ENCODE measurements at regions not wholly inside any gene's neighbourhood (a gene's known extent, or its start where the extent isn't known, plus 50 kb on each side); places are given as distances from the start of the nearest gene placed in this dataset.

DNA sequence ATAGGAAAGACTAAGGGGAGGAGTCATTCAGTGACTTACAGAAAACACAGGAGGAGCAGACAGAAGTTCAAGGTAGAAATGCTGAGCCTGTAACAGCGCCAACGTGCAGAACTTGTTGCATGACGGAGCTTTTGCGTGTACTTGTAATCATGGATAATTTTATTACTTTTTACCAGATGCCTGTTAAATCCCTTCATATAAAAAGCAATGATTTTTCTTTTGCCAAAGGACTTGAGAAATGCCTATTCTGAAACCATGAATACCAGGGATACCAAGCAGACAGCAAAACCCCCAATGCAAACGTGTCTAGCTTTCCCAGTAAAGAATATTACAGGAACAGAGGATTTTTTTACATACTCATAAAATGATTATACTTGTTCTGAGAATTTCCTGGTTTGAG is 163.6 kb upstream of the GSC start:
- no peak for DNase-seq (ENCODE audit: low read depth, low spot score)

DNA sequence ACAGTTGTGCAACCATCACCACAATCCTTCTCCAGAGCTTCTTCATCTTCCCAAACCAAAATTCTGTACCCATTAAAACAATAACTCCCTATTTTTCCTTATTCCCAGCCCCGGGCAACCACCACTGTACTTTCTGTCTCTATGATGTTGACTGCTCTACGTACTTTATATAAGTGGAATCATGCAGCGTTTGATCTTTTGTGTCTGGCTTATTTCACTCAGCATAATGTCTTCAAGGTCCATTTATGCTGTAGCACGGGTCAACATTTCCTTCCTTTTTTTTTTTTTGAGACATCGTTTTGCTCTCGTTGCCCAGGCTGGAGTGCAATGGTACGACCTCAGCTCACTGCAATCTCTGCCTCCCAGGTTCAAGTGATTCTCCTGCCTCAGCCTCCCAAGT is 162.7 kb upstream of the GSC start:
- H3K4me3 ChIP-seq (ENCODE audit: low read length): no peak overlapping the region
- DNase-seq (ENCODE audit: low read depth, low spot score): no peak

More for the DNA sequence above, 163.6 kb upstream of the GSC start:
- no peak overlapping the region for H3K4me3 ChIP-seq (ENCODE audit: low read length)

DNA sequence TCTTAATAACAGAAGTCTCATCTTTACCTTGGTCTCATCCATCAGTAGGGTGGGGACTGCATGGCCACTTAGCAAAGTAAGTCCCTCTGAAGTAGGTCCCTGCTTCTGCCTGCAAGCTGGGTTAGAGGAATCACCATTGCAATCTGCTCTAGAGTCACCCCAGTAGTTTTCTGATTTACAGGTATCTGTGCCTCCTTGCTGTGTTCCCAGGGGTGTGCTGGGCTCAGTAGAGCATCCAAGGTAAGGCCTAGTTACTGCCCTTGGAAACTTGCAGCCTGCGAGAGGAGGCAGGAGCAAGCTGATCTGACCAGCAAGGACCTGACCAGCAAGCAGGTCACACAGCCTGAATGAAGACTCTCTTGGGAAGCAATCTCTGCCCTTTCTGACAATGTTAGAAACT is 160.8 kb upstream of the GSC start:
- no peak overlapping the region for H3K4me3 ChIP-seq (ENCODE audit: low read length)
- no peak for DNase-seq (ENCODE audit: low read depth, low spot score)

DNA sequence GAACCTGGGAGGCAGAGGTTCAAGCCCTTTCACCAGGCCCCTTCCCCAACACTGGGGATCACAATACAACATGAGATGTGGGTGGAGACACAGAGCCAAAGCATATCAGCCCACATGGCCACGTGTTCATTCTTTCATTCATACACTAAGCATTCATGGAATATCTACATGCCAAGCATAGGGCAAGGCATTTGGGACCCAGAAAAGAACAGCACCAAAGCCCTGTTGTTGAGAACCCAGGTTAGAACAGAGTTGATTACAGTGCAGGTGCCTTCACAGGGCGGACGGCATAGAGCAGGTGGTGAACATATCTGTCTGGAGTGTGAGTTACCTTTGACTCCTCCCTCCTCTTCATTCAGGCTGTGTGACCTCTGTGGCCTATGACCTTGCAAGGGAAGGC is 159.4 kb upstream of the GSC start:
- H3K4me3 ChIP-seq (ENCODE audit: low read length): no peak overlapping the region
- DNase-seq (ENCODE audit: low read depth, low spot score): no peak

DNA sequence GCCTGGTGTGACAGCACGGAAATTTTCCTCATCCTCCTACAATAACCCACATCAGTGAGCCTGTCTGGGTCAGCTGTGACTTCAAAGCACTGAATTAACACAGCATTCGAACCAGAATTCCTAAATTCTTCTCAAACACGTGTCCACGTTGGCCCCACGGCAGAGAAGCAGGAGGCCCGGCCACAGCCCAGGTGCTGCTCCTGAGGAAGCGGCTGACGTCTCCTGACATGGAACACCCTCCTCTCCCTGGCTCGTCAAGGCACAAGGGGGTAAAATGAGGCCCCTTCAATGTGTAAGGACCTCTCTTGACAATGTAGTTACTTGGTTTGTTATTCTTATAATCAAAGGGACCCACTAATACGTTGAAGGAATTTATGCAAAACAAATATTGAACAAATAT is 156.3 kb upstream of the GSC start:
- DNase-seq (ENCODE audit: low read depth, low spot score): no peak

DNA sequence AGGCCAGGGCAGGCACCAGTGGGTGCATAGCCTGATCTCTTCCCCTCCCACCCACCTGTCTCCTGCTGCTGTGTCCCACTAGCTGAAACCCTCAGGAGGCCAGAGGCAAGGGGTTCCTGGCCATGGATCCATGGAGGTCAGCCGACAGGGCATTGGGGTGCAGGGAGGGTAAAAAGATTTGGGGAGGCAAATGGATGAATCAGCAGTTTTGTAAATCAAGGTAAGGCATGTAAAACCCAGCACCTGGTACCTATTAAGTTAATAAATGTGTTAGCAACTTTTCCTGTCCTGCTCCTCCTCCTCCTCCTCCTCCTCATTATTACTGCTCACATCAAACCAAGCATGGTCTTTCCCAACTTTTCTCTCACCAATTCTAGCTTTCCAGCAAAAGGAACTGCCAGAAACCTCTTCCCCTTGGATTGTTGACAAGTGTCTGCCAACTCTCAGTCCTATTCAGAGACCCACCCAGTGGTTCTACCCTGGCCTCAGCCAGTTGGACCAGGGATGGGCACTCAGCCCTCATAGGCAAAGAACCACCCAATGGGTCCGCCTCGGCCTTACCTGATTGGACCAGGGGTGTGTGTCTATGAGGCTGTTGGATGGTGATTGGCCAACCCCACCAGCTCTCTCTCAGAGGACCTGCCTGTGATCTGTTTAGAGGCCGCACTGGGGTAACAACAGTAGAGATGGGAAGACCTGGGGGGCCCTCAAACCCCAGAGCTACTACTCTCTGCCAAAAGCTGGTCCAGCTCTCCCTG is 155.7 kb upstream of the GSC start:
- H3K4me3 ChIP-seq (ENCODE audit: low read length): no peak overlapping the region
- no peak for DNase-seq (ENCODE audit: low read depth, low spot score)

More for the DNA sequence above, 156.3 kb upstream of the GSC start:
- no peak overlapping the region for H3K4me3 ChIP-seq (ENCODE audit: low read length)

DNA sequence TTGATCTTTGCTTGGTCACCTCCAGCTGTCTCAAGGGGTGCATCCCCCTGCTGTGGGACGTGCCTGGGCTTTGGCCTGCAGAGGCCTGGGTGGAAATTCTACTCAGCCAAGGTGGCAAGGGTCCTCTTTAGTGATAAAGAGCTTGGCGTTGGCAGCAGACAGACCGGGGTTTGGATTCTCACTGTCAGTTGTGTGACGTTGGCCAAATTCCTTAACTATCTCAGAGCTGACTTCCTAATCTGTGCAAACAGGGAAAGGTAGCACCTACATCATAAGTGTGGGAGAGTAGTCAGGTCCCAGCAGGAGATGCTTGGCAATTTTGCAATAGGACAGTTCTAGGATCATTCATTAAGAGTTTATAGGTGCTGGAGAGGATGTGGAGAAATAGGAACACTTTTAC is 154.3 kb upstream of the GSC start:
- no peak overlapping the region for H3K4me3 ChIP-seq (ENCODE audit: low read length)
- DNase-seq (ENCODE audit: low read depth, low spot score): no peak

DNA sequence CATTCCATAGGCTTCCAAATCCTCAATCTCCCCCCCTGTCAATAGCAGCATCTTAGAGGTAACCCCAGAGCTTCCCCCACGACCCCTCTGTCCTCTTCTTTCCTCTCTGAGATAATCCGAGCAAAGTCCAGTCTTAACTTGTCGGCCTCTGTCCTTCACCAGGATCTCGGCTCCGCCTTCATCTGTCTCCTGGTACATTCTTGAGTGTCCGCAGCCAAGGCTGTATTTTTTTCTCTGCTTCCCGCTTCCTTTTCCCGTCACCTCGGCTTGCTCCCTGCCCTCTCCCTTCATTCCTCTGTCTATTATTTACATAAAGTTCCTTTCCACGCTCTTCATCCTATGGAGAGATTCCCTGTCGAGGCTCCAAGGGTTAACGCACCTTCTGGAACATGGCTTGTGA is 153.9 kb upstream of the GSC start:
- DNase-seq (ENCODE audit: low read depth, low spot score): no peak
- no peak overlapping the region for H3K4me3 ChIP-seq (ENCODE audit: low read length)

DNA sequence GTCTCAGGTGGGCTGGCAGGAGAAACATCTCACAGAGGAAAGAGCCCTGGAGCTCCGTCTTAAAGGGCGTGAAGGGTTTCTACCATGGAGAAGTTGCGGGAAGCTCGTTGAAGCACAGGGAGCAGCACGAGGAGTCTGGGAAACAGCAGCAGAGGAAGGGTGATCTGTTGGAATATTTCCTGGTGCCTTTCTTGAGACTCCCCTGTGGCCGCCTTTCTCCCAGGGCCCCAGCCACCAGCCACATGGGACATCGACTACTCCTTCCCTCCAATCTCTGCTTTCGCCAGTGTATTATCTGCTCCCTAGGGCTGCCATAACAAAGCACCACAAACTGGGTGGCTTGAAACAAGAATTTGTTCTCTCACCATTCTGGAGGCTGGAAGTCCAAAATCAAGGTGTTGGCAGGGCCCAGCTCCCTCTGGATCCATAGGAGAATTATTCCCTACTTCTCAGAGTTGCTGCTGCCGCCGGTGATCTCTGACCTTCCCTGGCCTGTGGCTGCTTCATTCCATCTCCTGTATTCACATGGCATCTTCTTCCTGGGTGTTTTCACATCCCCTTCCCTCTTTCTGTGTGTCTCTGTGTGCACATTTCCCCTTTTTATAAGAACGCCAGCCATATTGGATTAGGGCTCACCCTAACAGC is 152.8 kb upstream of the GSC start:
- no peak overlapping the region for H3K4me3 ChIP-seq (ENCODE audit: low read length)
- no peak for DNase-seq (ENCODE audit: low read depth, low spot score)

DNA sequence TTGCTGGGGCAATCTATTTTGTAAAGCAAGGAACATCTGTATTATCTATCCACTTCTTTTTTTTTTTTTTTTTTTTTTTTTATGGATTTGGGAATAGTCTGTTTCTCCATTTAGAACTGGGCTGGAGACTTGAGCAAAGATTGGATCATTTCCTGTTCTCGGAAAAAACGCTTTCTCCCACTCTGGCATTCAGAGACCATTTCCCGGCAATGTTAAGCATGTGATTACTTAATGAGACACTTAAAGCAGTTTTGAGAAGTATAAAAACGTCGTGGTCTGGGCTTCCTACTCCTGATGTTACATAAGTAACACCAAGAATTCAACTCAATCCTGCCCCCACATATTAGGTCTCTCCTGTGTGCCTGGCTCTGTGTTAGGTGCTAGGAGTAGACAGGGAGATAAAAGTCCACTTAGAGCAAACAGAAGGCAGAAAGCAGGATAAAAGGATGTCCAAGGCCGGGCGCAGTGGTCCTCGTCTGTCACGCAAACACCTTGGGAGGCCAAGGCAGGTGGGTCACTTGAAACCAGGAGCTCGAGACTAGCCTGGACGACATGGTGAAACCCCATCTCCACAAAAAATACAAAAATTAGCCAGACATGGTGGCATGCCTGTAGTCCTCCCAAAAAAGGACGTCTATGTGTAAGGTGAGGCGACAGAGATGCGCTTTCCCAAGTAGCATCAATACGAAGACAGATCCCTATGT is 152.1 kb upstream of the GSC start:
- no peak for DNase-seq (ENCODE audit: low read depth, low spot score)
- H3K4me3 ChIP-seq (ENCODE audit: low read length): no peak overlapping the region

DNA sequence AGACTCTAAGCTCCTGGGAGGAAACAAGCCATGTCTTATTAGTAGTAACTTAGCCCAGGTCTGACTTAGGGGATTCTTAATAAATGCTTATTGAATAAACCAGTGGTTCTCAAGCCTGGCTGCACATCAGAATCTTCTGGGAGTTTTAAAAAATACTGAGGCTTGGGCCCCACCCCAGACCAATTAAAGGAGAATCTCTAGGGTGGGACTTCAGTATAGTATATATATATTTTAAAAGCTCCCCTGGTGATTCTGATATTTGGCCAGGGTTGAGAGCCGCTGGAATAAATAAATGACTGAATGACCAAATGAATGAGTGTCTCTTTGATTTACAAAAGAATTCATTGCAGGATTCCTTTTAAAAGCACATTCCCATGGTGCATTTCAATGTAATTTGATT is 151.5 kb upstream of the GSC start:
- no peak overlapping the region for H3K4me3 ChIP-seq (ENCODE audit: low read length)
- no peak for DNase-seq (ENCODE audit: low read depth, low spot score)

DNA sequence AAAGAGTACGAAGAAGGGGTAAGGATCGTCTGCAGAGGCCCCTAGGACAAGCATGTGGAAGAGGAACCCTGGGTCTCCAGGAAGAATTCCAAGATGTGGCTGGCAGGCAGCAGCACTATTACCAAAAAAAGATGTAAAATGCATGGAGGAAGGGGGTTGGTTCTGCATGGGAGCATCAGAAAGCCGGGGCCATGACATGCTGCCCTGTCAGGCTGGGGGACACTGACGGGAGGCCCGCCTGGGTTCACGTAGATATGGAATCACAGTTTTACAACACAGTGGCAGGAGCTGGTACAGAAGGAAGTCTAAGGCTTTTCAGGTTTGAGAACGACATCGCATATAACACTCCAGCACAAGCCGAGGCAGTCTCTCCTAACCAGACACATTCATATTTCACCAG is 150.0 kb upstream of the GSC start:
- H3K4me3 ChIP-seq (ENCODE audit: low read length): no peak overlapping the region
- no peak for DNase-seq (ENCODE audit: low read depth, low spot score)

DNA sequence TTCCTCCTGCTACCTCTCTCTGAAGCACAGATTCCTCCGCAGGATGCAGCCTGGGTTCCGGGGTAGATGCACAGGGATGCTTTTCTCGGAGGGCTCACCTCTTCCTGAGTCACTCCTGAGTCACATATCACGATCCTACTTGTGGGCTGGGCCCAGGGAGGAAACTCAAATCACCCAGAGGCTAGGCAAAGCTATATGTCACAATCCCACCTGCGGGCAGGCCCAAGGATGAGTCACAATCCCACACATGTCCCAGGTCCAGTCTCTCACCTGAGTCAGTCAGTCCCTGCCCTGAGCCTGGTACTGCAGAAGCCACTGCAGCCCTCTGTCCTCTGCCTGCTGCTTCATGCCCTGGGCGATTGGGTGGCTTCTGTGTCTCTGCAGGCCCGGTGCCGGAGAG is 149.0 kb upstream of the GSC start:
- no peak overlapping the region for H3K4me3 ChIP-seq (ENCODE audit: low read length)
- DNase-seq (ENCODE audit: low read depth, low spot score): no peak

DNA sequence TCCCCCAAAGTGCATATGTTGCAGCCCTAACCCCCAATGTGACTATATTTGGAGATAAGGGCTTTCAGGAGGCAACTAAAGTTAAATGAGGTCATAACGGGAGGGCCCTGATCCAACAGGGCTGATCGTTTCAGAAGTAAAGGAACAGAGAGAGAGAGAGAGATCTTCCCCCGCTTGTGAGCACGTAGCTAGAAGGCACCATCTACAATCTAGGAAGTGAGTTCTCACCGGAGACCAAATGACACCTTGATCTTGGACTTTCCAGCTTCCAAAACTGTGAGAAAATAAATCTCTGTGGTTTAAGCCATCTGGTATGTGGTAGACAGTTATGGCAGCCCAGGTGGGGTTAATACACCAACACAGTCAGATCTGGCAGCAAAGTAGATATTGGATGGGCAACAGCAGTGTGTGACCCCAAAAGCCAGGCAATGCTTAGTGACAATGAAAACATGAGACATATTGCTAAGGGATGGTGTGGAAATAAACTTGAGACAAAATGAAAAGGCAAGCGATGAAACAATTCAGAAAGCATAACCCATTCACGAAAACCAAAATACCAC is 147.2 kb upstream of the GSC start:
- no peak overlapping the region; the same call in 1 of the 2 replicates for H3K4me3 ChIP-seq (ENCODE audit: low read length)
- peak; percentile 94 for DNase-seq (ENCODE audit: low read depth, low spot score)

DNA sequence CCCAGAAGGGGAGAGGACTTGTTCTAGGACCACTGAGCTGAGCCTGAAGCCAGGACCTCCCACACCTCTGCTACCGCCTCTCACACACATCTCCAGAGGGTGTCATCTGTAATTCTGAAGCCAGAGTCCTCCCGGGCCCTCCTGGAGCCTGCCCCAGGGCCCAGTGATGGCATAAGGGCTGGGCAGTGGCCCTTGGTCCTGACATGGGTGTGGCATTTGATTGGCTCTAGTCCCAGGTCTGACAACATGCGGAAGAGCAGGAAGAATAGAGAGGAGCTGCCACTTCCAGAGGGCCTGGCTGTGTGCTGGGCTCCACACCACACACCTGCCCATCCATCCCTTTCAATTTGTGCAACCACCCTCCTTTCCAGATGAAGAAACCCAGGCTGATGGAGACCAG is 144.3 kb upstream of the GSC start:
- DNase-seq (ENCODE audit: low read depth, low spot score): no peak
- H3K4me3 ChIP-seq (ENCODE audit: low read length): no peak overlapping the region

DNA sequence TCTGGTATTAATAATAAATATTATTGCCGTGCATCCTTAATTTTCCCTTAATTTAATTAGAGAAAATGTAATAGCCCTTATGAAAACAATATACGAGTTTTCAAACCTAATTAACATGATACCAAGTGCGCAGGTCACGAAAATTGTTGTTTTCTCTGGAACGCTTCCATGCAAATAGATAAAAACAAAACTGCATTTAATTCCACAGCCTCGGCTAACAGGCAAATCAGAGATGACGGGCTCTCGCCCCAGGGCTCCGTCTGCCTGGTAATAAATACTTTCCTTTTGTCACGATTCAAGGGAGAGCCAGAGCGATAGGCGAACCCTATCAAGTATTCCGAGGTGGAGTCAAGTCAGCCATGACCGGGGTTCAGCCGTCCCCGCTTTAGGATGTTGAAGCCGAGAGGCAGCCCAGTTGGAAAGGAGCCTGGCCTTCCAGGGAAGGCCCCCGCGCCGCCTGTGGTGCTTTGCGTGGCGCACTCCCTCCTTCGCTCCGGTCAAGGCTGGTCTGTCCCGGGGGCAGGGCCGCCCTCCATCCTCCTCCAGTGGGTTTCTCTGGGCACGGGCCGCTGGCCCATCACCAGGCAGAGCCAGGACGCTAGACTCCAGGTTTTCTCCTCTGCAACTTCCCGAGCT is 137.8 kb upstream of the GSC start:
- DNase-seq (ENCODE audit: low read depth, low spot score): no peak

DNA sequence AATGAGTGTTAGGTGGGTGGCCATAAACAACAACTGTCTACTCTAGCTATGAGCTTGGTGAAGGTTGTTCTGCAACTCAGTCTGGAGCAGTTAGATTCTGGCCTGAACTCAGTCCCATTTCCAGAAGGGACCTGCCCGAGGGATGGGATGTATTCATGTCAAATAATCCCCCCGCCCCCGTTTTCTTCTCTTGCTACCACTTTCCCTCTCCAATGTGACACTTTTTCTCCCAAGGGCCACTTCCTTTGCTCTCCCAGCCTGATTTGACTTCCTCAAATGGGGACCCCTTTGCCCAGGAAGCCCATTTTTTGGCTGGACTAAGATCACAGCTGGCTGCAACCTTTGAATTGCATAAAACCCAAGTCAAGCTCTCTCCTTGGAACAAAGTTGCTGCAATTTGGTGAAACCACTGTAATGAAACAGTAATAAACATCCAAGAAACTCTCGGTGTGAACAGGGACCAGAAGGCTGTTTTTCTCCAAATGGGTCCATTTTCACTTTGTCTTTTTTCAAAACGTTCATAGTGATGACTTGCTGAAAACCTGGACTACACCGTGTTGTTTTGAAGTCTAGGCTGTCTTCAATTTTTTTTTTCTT is 137.2 kb upstream of the GSC start:
- DNase-seq (ENCODE audit: low read depth, low spot score): no peak
- H3K4me3 ChIP-seq (ENCODE audit: low read length): no peak overlapping the region

More for the DNA sequence above, 137.8 kb upstream of the GSC start:
- no peak overlapping the region for H3K4me3 ChIP-seq (ENCODE audit: low read length)

DNA sequence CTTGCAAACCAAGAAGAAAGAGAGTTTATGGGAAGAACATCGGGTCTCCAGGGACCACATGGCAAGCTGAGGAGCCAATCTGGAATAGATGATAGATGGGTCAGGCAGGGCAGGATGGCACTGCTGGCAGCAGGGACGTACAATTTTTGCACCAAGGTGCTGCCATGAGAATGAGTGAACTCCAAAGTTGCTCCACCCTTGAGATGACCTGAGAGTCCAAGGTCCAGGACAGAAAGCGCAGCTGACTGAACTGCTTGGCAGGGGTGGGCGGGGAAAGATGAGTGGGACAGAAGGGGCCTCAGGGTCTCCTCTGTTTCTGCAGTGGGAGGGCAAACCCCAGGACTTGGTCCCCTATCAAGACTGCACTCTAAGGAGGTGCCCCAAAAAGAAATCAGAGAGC is 136.7 kb upstream of the GSC start:
- H3K4me3 ChIP-seq (ENCODE audit: low read length): no peak overlapping the region
- DNase-seq (ENCODE audit: low read depth, low spot score): no peak

DNA sequence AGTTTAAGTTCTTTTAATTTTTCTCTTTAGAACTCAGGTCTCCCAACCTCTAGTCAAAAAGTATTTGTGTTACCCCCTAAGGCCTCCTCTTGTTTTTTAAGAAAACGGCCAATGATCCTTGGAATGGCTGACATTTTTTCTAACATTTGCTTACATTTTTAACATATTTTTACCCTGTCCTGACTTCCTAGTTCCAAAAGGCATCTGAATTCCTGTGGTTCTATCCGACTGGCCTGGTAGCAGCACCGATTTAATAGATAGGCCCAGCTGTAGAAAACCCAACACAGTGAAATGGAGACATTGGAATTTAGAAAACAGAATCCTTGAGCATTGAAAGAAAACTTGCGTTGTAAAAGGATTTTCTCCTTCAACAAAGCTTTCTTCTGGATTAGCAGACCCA is 134.7 kb upstream of the GSC start:
- DNase-seq (ENCODE audit: low read depth, low spot score): no peak

More for the DNA sequence above, 134.7 kb upstream of the GSC start:
- H3K4me3 ChIP-seq (ENCODE audit: low read length): no peak overlapping the region
